ENCODE measurements at regions not wholly inside any gene's neighbourhood (a gene's known extent, or its start where the extent isn't known, plus 50 kb on each side); places are given as distances from the start of the nearest gene placed in this dataset.

DNA sequence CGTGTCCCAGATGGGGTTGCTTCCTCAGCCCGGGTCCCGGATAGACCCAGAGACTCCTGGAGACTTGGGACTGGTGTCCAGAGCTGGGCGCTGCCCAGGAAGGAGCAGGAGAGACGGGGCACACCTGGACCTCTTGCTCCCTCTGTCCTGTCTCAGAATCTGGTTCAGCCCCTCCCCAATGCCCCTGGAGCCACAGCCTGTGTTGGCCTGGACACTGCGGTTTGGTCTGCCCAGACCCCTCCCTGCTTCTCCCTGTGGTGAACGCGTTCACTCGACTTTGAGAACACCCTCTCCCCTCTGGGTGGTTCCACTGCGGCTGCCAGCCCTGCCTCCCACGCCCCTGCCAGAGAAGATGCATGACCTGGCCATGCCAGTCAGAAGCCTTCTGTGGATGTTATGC, 111.1 kb downstream of the HMX1 start:
- TF ChIP-seq, protein P1, sequence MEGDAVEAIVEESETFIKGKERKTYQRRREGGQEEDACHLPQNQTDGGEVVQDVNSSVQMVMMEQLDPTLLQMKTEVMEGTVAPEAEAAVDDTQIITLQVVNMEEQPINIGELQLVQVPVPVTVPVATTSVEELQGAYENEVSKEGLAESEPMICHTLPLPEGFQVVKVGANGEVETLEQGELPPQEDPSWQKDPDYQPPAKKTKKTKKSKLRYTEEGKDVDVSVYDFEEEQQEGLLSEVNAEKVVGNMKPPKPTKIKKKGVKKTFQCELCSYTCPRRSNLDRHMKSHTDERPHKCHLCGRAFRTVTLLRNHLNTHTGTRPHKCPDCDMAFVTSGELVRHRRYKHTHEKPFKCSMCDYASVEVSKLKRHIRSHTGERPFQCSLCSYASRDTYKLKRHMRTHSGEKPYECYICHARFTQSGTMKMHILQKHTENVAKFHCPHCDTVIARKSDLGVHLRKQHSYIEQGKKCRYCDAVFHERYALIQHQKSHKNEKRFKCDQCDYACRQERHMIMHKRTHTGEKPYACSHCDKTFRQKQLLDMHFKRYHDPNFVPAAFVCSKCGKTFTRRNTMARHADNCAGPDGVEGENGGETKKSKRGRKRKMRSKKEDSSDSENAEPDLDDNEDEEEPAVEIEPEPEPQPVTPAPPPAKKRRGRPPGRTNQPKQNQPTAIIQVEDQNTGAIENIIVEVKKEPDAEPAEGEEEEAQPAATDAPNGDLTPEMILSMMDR (IDR thresholded peaks at IDR 0.05 in 4 of 5, conservative IDR thresholded peaks at IDR 0.05 in 1 of 5), result no peak
- no peak for TF ChIP-seq POLR2A (IDR thresholded peaks at IDR 0.05)

Measured in gastrocnemius medialis (tissue), 4 donors.